Hepatocyte (in vitro differentiated cells): ENCODE measurements at regions not wholly inside any gene's neighbourhood (a gene's known extent, or its start where the extent isn't known, plus 50 kb on each side); places are given as distances from the start of the nearest gene placed in this dataset.

Source experiments
- DNase-seq: peaks from one replicate; pipeline ENCODE4 v3.0.0-alpha.2; 2016; ENCODE audit warnings: low spot score
- H2AFZ ChIP-seq: fragments of 200-600 bp; sonication (generic); 2 replicates; pipeline ENCODE4 v1.6.0; 2016; ENCODE audit warnings: antibody characterized with exemption, mild to moderate bottlenecking
- H3K27ac ChIP-seq: fragments of 200-600 bp; sonication (generic); 2 replicates; pipeline ENCODE4 v1.5.1; 2016; ENCODE audit warnings: mild to moderate bottlenecking
- H3K27me3 ChIP-seq: fragments of 200-600 bp; sonication (generic); 2 replicates; pipeline ENCODE4 v1.6.1; 2016
- H3K36me3 ChIP-seq: fragments of 200-600 bp; sonication (generic); replicated peaks from 2 replicates; pipeline ENCODE4 v1.5.1; 2016; ENCODE audit warnings: low read depth; ENCODE audit not compliant: insufficient read depth
- H3K4me1 ChIP-seq: fragments of 200-600 bp; sonication (generic); 2 replicates; pipeline ENCODE4 v1.5.1; 2016; ENCODE audit warnings: mild to moderate bottlenecking, moderate library complexity; ENCODE audit not compliant: insufficient read depth
- H3K4me2 ChIP-seq: fragments of 200-600 bp; sonication (generic); 2 replicates; pipeline ENCODE4 v1.6.0; 2016
- H3K4me3 ChIP-seq: fragments of 200-600 bp; sonication (generic); 2 replicates; pipeline ENCODE4 v1.5.1; 2016; ENCODE audit warnings: mild to moderate bottlenecking
- H3K79me2 ChIP-seq: fragments of 200-600 bp; sonication (generic); 2 replicates; pipeline ENCODE4 v1.6.0; 2017; ENCODE audit warnings: mild to moderate bottlenecking
- H3K9me2 ChIP-seq: fragments of 200-600 bp; sonication (generic); replicated peaks from 2 replicates; pipeline ENCODE4 v1.6.0; 2017; ENCODE audit warnings: mild to moderate bottlenecking; ENCODE audit not compliant: insufficient read depth
- H3K9me3 ChIP-seq: fragments of 200-600 bp; sonication (generic); 2 replicates; pipeline ENCODE4 v1.5.1; 2016; ENCODE audit warnings: low read depth, mild to moderate bottlenecking
- H4K20me1 ChIP-seq: fragments of 200-600 bp; sonication (generic); 2 replicates; pipeline ENCODE4 v1.6.0; 2016; ENCODE audit warnings: mild to moderate bottlenecking; ENCODE audit not compliant: insufficient read depth, poor library complexity, severe bottlenecking
- EZH2 ChIP-seq: fragments of 200-600 bp; sonication (generic); IDR thresholded peaks from 2 replicates; pipeline ENCODE4 v1.6.1; 2016; ENCODE audit warnings: antibody characterized with exemption, mild to moderate bottlenecking, borderline replicate concordance
- EZH2phosphoT487 ChIP-seq: fragments of 200-600 bp; sonication (generic); IDR thresholded peaks from one replicate; pipeline ENCODE4 v1.6.1; 2018; ENCODE audit warnings: antibody characterized with exemption, mild to moderate bottlenecking, low read depth, moderate library complexity; ENCODE audit not compliant: unreplicated experiment, severe bottlenecking
- WGBS: methylation state at CpG from one replicate; pipeline ENCODE4 v1.1.6; 2016; ENCODE audit warnings: low lambda C conversion rate; ENCODE audit errors: missing lambda C conversion rate; 5-methylcytosine and 5-hydroxymethylcytosine counted together
- TF ChIP-seq, protein P1 (sequence below): fragments of 200-600 bp; sonication (generic); IDR thresholded peaks from 2 replicates; pipeline ENCODE4 v1.5.1; 2016; ENCODE audit warnings: antibody characterized with exemption, mild to moderate bottlenecking; ENCODE audit not compliant: poor library complexity

DNA sequence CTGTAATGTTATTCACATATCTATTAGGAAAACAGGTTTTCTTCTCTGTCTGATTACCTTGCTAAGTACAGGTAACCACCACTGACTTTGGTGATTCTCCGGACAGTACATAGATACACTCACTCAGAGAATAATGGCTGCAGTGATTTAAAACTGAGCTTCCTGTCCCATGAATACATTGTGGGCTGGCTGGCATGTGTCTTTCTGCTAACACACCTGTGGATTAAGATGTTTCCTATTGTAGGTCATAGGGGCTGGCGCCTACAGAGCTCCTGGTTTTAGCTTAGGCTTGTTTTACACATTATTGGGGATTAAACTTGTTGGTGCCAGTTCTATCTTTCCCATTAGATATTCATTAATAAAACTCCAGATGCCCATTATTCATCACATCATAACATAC lies 102.7 kb upstream of the MEIS2 start:
- Histone ChIP-seq H3K4me2 (no peak overlapping the region), H3K9me3 (no peaks in the 10 kb centered on the region), H3K4me3 (no peak overlapping the region), H3K9me2 (no peaks in the 10 kb centered on the region), H3K36me3 (no peaks in the 10 kb centered on the region), H3K4me1 (no peaks in the 10 kb centered on the region), H4K20me1 (no peaks in the 10 kb centered on the region), H2AFZ (no peak overlapping the region), H3K27ac (no peak overlapping the region), H3K27me3 (no peaks in the 10 kb centered on the region), H3K79me2 (no peaks in the 10 kb centered on the region)
- TF ChIP-seq EZH2phosphoT487 = no peak
- TF ChIP-seq EZH2 = no peak
- TF ChIP-seq, protein P1, sequence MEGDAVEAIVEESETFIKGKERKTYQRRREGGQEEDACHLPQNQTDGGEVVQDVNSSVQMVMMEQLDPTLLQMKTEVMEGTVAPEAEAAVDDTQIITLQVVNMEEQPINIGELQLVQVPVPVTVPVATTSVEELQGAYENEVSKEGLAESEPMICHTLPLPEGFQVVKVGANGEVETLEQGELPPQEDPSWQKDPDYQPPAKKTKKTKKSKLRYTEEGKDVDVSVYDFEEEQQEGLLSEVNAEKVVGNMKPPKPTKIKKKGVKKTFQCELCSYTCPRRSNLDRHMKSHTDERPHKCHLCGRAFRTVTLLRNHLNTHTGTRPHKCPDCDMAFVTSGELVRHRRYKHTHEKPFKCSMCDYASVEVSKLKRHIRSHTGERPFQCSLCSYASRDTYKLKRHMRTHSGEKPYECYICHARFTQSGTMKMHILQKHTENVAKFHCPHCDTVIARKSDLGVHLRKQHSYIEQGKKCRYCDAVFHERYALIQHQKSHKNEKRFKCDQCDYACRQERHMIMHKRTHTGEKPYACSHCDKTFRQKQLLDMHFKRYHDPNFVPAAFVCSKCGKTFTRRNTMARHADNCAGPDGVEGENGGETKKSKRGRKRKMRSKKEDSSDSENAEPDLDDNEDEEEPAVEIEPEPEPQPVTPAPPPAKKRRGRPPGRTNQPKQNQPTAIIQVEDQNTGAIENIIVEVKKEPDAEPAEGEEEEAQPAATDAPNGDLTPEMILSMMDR = no peak
- no peak for DNase-seq
- 93% methylated on average over 2 of the region's 2 CpGs for WGBS

DNA sequence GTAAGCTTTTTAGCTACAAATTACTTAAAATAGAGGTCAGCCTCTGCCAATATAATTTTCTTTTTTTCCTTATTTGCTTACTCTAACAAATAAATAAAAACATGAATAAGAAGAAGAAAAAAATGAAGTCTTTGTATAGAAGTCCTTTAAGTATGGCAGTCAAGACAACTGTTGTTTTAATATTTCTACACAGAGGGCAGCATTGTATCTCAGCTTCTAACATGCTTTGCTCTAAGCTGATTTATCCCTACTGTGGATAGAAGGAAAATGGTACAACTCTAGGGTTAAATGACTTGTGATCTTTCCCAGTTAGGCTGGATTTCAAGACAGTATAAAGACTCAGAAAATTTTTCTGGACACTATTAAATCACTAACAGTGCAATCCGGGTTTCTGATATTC lies 104.3 kb upstream of the MEIS2 start:
- DNase-seq = peak; percentile 7
- Histone ChIP-seq H3K36me3 (no peaks in the 10 kb centered on the region), H3K9me3 (no peaks in the 10 kb centered on the region), H3K4me1 (no peaks in the 10 kb centered on the region), H3K4me2 (no peak overlapping the region), H3K4me3 (no peak overlapping the region), H2AFZ (no peak overlapping the region), H3K79me2 (no peaks in the 10 kb centered on the region), H3K27ac (no peak overlapping the region), H3K27me3 (no peaks in the 10 kb centered on the region), H4K20me1 (no peaks in the 10 kb centered on the region), H3K9me2 (no peaks in the 10 kb centered on the region)
- TF ChIP-seq, protein P1 = peak; percentile 35
- TF ChIP-seq EZH2 = no peak
- WGBS = 78% methylated on average over 1 of the region's 1 CpG

DNA sequence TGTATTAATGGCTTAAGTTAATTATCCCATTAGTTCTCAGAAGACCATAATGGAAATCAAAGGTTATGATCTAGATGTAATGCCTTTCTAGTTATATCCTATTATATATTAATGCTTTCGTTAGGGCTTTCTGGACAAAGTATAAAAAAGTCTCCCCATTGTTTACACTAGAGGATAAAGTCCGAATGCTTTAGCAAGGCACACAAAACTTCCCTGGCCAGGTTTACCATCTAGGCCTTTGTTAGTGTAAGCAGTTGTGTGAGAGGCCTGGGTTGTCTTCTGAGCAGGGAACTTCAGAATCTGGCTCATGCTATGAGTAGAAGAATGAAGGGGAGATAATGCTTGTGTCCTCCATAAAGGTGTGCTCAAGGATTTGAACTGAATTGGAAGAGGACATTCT lies 106.3 kb upstream of the MEIS2 start:
- TF ChIP-seq, protein P1 = no peak
- TF ChIP-seq EZH2 = no peak
- no peak for TF ChIP-seq EZH2phosphoT487
- DNase-seq = peak; percentile 28

More for the DNA sequence above, 106.3 kb upstream of the MEIS2 start:
- H3K4me1 ChIP-seq = no peaks in the 10 kb centered on the region
- 54% methylated on average over 2 of the region's 2 CpGs for WGBS
- no peaks in the 10 kb centered on the region for H3K79me2 ChIP-seq
- no peak overlapping the region for H3K4me2 ChIP-seq
- no peak overlapping the region for H2AFZ ChIP-seq
- H3K9me2 ChIP-seq = no peaks in the 10 kb centered on the region
- H3K9me3 ChIP-seq = no peaks in the 10 kb centered on the region
- H3K4me3 ChIP-seq = no peak overlapping the region
- H3K36me3 ChIP-seq = no peaks in the 10 kb centered on the region
- no peaks in the 10 kb centered on the region for H3K27me3 ChIP-seq
- H3K27ac ChIP-seq = peak overlapping the region; percentile 5
- no peaks in the 10 kb centered on the region for H4K20me1 ChIP-seq
